RWPE1 (cell line): ENCODE measurements at regions not wholly inside any gene's neighbourhood (a gene's known extent, or its start where the extent isn't known, plus 50 kb on each side); places are given as distances from the start of the nearest gene placed in this dataset.
"Not testable (repeated sequence)": the region's sequence is repeated elsewhere in the genome, so short reads cannot be mapped to it uniquely, and the experiment has no call there.

Experiments used
- CTCF ChIA-PET: fragments of 350-600 bp; sonication (Branson Sonifier 250); formaldehyde crosslinking; extraction: SDS; loops from one replicate; lab custom pipeline; 2021; lab: Yijun Ruan, JAX
- POLR2A ChIA-PET: fragments of 400-600 bp; formaldehyde crosslinking; extraction: SDS; loops from one replicate; lab custom pipeline; 2020; ENCODE audit warnings: antibody characterized with exemption; ENCODE audit not compliant: low non-redundant PET; lab: Yijun Ruan, JAX
- DNase-seq: peaks from one replicate; pipeline ENCODE4 v3.0.0; 2012; ENCODE audit warnings: low spot score
- H3K27ac ChIP-seq: fragments of 450-650 bp; 2 replicates; pipeline ENCODE4 v1.5.1; 2017
- CTCF ChIP-seq: fragments of 450-650 bp; conservative IDR thresholded peaks from 2 replicates; pipeline ENCODE4 v1.5.1; 2017; ENCODE audit warnings: low read depth, mild to moderate bottlenecking

DNA sequence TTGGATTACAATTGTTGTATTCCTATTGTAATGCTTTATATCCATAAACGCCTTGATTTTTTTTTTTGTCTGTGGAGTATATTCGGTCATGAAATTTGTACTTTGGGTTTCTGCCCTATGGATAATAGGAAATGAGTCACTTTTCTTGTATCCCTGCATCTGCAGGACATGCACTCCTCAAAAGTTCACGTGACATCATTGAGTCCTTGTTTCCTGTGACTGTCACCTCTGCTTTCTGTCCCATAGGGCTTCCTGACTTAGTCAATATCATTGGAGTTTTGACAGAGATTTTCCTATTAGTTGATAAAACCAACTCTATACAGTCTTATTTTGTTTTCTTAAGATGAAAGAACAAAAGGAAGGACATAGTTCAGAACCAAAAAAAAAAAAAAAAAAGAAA, 356.3 kb downstream of the MAT2B start:
- POLR2A ChIA-PET: no interaction called here

DNA sequence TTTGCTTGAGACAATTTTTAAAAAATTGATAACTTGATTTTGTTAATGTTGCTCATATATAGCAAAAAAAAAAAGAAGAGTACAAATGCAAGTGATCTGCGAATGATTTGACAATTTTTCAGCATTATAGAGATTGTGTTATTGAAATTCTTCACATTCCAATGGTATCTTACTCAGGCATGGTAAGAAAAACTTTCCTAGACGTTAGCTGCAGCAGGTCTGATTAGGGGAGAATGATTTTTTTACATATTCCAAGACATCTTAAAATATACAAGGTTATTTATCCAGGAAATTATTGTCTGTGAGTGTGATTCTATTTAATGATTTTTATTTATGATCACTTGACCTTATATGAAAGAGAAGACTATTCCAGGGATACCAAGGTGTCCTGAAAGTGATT, 361.9 kb downstream of the MAT2B start:
- ChIA-PET CTCF (no interaction called here), POLR2A (no interaction called here)
- no peak for DNase-seq
- H3K27ac ChIP-seq: no peak overlapping the region
- TF ChIP-seq CTCF: no peak

More for the DNA sequence above, 356.3 kb downstream of the MAT2B start:
- CTCF ChIA-PET: no interaction called here
- TF ChIP-seq CTCF: no peak
- no peak overlapping the region for H3K27ac ChIP-seq
- no peak for DNase-seq

DNA sequence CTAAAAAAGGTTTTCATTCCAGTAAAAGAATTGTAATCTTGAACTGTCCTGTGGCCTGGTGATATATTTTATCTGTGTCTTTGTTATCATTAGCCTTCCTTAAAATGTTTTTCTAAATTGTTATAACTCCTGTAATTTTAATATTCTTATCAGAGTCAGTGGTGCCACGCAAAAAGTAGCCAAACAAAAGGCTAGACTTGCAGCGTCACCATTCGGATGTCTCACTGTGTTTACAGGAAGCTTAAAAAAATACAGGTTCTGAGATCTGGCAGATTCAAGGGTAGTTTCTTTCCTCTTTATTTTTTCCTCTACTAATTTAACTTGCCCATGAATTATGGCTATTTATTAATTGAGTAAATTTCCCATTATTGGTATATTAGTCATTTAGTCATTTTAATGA, 362.3 kb downstream of the MAT2B start:
- DNase-seq: no peak
- ChIA-PET POLR2A (no interaction called here), CTCF (no interaction called here)
- no peak for TF ChIP-seq CTCF
- H3K27ac ChIP-seq: no peak overlapping the region

- TF ChIP-seq CTCF: no peak
- H3K27ac ChIP-seq: no peak overlapping the region
- ChIA-PET CTCF (no interaction called here), POLR2A (no interaction called here)
- DNase-seq: no peak
These were observed 364.2 kb downstream of the MAT2B start for GRCh38 chr5:163869581-163869980.

- POLR2A ChIA-PET: no interaction called here
- CTCF ChIA-PET: no interaction called here
- DNase-seq: no peak
- TF ChIP-seq CTCF: no peak
- no peak overlapping the region for H3K27ac ChIP-seq
These were observed 365.0 kb downstream of the MAT2B start for GRCh38 chr5:163870441-163870840.

DNA sequence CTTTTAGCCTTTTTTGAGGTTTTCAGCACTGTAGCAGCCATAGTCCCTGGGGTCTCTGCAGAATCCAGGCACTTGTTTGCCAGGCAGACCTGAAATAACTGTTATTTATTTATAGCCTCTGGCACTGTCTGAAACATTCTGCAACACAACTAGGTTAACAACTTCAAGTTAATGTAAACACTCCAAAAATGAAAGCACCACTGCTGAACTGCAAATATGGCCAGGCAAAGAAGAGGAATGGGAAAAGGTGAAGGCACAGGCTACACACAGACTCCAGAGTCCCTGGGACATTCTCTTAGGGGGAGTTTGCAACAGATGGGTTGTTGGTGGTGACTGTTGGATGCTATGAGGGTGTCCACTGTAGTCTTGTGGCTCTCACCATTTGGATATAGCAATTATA, 369.0 kb downstream of the MAT2B start:
- ChIA-PET CTCF (no interaction called here), POLR2A (no interaction called here)
- TF ChIP-seq CTCF: no peak
- DNase-seq: no peak
- no peak overlapping the region for H3K27ac ChIP-seq

DNA sequence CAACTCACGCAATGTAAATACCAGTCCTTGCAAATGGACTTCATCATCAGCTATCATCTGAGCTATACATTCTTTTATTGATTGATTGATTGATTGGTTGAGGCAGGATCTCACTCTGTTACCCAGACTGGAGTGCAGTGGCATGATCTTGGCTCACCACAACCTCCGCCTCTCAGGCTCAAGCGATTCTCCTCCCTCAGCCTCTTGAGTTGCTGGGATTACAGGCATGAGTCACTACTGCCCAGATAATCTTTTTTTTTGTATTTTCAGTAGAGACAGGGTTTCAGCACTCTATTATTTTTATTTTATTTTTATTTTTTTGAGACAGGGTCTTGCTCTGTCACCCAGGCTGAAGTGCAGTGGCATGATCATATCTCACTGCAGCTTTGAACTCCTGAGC, 369.5 kb downstream of the MAT2B start:
- POLR2A ChIA-PET, CTCF ChIA-PET, DNase-seq, H3K27ac ChIP-seq: not testable (repeated sequence)
